Calu3 (cell line): ENCODE measurements at regions not wholly inside any gene's neighbourhood (a gene's known extent, or its start where the extent isn't known, plus 50 kb on each side); places are given as distances from the start of the nearest gene placed in this dataset.

Experiments used
- BruUV-seq: library from RNA; stranded (reverse); fragments of 400-500 nt; replicated peaks from 2 replicates; lab custom pipeline; 2021; lab: Mats Ljungman, UMichigan
- CTCF ChIA-PET: fragments of 300-600 bp; sonication (Branson Sonifier 250); formaldehyde crosslinking; loops from one replicate; lab custom pipeline; 2022; ENCODE audit warnings: antibody characterized with exemption; lab: Charles Lee
- DNase-seq: peaks from one replicate; pipeline ENCODE4 v3.0.0; 2022
- H3K27ac Mint-ChIP-seq: one replicate; pipeline ENCODE4 v1.8.0; 2022; ENCODE audit warnings: mixed read lengths; ENCODE audit not compliant: unreplicated experiment
- H3K27me3 Mint-ChIP-seq: one replicate; pipeline ENCODE4 v1.8.0; 2022; ENCODE audit warnings: mixed read lengths; ENCODE audit not compliant: unreplicated experiment
- H3K36me3 Mint-ChIP-seq: one replicate; pipeline ENCODE4 v1.8.0; 2022; ENCODE audit warnings: mild to moderate bottlenecking, moderate library complexity, mixed read lengths; ENCODE audit not compliant: insufficient read depth, unreplicated experiment
- H3K4me1 Mint-ChIP-seq: one replicate; pipeline ENCODE4 v1.8.0; 2022; ENCODE audit warnings: mild to moderate bottlenecking, low read depth, mixed read lengths; ENCODE audit not compliant: unreplicated experiment
- H3K4me3 Mint-ChIP-seq: one replicate; pipeline ENCODE4 v1.8.0; 2022; ENCODE audit warnings: mild to moderate bottlenecking, low read depth, moderate library complexity, mixed read lengths; ENCODE audit not compliant: unreplicated experiment
- H3K9me3 Mint-ChIP-seq: one replicate; pipeline ENCODE4 v1.8.0; 2022; ENCODE audit warnings: low read depth, mixed read lengths; ENCODE audit not compliant: unreplicated experiment
- CTCF ChIP-seq: fragments of 200-600 bp; IDR thresholded peaks from one replicate; pipeline ENCODE4 v1.8.0; 2022; ENCODE audit warnings: antibody characterized with exemption; ENCODE audit not compliant: unreplicated experiment
- intact Hi-C: fragments of 100-400 bp; cut with micrococcal nuclease; formaldehyde crosslinking; loops from one replicate; pipeline ENCODE4 v1.10.0; 2022; ENCODE audit not compliant: unreplicated experiment

GRCh38 chr21:31399591-31399990 lies 55.5 kb upstream of the TIAM1 start:
- Mint-ChIP-seq H3K36me3 (no peaks in the 10 kb centered on the region), H3K27me3 (no peaks in the 10 kb centered on the region), H3K9me3 (no peaks in the 10 kb centered on the region), H3K27ac (no peak overlapping the region), H3K4me3 (no peak overlapping the region), H3K4me1 (no peaks in the 10 kb centered on the region)
- no peak for DNase-seq
- TF ChIP-seq CTCF = no peak
- CTCF ChIA-PET = no interaction called here
- BruUV-seq = no TSS peak
- intact Hi-C loops = no loop called here

- no peak overlapping the region for H3K4me3 Mint-ChIP-seq
- no peak for DNase-seq
- H3K4me1 Mint-ChIP-seq = no peaks in the 10 kb centered on the region
- intact Hi-C loops = no loop called here
- no TSS peak for BruUV-seq
- no peaks in the 10 kb centered on the region for H3K9me3 Mint-ChIP-seq
- H3K27me3 Mint-ChIP-seq = no peaks in the 10 kb centered on the region
- TF ChIP-seq CTCF = no peak
- no peak overlapping the region for H3K27ac Mint-ChIP-seq
- CTCF ChIA-PET = interaction anchor here (0.6 to 1.0 kb wide), 3 partner anchors 12 to 214 kb away, joined by 3 to 4 read pairs (median 3); no protein-coding TSS in a partner anchor
- H3K36me3 Mint-ChIP-seq = no peaks in the 10 kb centered on the region
These were observed 54.5 kb upstream of the TIAM1 start for GRCh38 chr21:31398574-31398973.

DNA sequence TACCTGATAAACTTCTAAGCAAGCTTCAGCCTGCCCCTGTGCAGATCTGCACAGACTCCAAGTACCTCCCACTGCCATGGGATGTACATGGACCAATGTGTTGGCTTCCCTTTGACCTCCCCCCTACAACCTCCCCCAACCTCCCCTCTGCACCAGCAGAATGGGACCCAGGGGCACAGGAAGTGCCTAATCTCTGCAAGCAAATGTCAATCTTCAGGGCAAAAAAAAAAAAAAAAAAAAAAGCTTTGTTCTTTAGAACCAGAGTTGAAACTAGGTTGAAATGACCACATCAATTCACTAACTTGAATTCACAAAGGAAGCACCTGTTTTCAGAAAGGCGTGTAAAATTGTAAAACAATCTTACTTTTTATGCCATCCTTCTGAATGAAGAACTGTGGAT lies 53.9 kb upstream of the TIAM1 start:
- intact Hi-C loops = no loop called here

DNA sequence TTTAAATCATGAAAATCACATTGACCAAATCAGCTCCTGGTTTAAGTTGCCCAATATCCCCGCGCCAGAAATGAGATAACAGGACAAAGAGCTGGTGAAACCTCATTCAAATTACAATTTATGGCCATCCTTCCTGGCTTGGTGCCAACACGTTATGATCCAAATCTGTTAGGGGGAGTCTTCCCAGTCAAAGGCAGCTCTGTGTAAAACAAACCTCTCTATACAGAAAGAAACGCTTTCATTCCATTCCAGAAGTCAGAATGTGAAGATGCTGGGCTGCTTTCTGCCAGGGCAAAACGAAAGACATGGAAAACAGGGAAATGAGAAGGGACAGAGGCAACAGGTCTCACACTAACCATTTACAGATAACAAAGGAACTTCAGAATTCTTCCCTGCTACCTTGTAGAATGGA lies 53.5 kb upstream of the TIAM1 start:
- Mint-ChIP-seq H3K27me3 (no peaks in the 10 kb centered on the region), H3K27ac (no peak overlapping the region), H3K4me3 (no peak overlapping the region), H3K4me1 (no peaks in the 10 kb centered on the region), H3K36me3 (no peaks in the 10 kb centered on the region), H3K9me3 (no peaks in the 10 kb centered on the region)
- no TSS peak for BruUV-seq
- intact Hi-C loops = no loop called here
- CTCF ChIA-PET = interaction anchor here (1.0 kb wide), 1 partner anchor 11 kb away, joined by 3 read pairs; no protein-coding TSS in a partner anchor
- TF ChIP-seq CTCF = no peak
- DNase-seq = no peak

More for the DNA sequence above, 53.9 kb upstream of the TIAM1 start:
- no TSS peak for BruUV-seq
- Mint-ChIP-seq H3K27ac (no peak overlapping the region), H3K4me1 (no peaks in the 10 kb centered on the region), H3K9me3 (no peaks in the 10 kb centered on the region), H3K4me3 (no peak overlapping the region), H3K27me3 (no peaks in the 10 kb centered on the region), H3K36me3 (no peaks in the 10 kb centered on the region)
- TF ChIP-seq CTCF = no peak
- CTCF ChIA-PET = interaction anchor here (0.6 to 1.0 kb wide), 3 partner anchors 11 to 214 kb away, joined by 3 to 4 read pairs (median 3); no protein-coding TSS in a partner anchor
- DNase-seq = no peak
